SIG-M5 treated with dmso at 0.1 percent for 504 hours (cell line): ENCODE measurements at regions not wholly inside any gene's neighbourhood (a gene's known extent, or its start where the extent isn't known, plus 50 kb on each side); places are given as distances from the start of the nearest gene placed in this dataset.
"Not testable (repeated sequence)": the region's sequence is repeated elsewhere in the genome, so short reads cannot be mapped to it uniquely, and the experiment has no call there.

Experiments
- DNase-seq: peaks from one replicate; lab custom pipeline; 2025; ENCODE audit not compliant: unreplicated experiment; lab: John Stamatoyannopoulos, UW

- DNase-seq, result no peak
These were observed 855.5 kb upstream of the POM121L12 start for GRCh38 chr7:52179934-52180333.

GRCh38 chr7:52168085-52168484 is 851.5 kb upstream of the COBL start:
- DNase-seq, result no peak

- DNase-seq, result no peak
These were observed 846.7 kb upstream of the COBL start for GRCh38 chr7:52163311-52163710.

GRCh38 chr7:52161483-52161882 is 844.9 kb upstream of the COBL start:
- no peak for DNase-seq

GRCh38 chr7:52159421-52159820 is 842.8 kb upstream of the COBL start:
- DNase-seq, result not testable (repeated sequence)

GRCh38 chr7:52154382-52154781 is 837.8 kb upstream of the COBL start:
- peak; percentile 0 for DNase-seq

- DNase-seq, result no peak
These were observed 835.0 kb upstream of the COBL start for GRCh38 chr7:52151559-52151958.

GRCh38 chr7:52150952-52151351 is 834.3 kb upstream of the COBL start:
- no peak for DNase-seq

GRCh38 chr7:52146871-52147634 is 830.4 kb upstream of the COBL start:
- no peak for DNase-seq

GRCh38 chr7:52143219-52143618 is 826.6 kb upstream of the COBL start:
- no peak for DNase-seq

GRCh38 chr7:52140851-52141250 is 824.2 kb upstream of the COBL start:
- DNase-seq, result no peak

GRCh38 chr7:52135403-52135802 is 818.8 kb upstream of the COBL start:
- no peak for DNase-seq

- no peak for DNase-seq
These were observed 812.7 kb upstream of the COBL start for GRCh38 chr7:52129278-52129677.

- DNase-seq, result no peak
These were observed 804.3 kb upstream of the COBL start for GRCh38 chr7:52120912-52121311.

- DNase-seq, result no peak
These were observed 802.9 kb upstream of the COBL start for GRCh38 chr7:52119537-52119936.

- DNase-seq, result no peak
These were observed 797.9 kb upstream of the COBL start for GRCh38 chr7:52114509-52114908.

GRCh38 chr7:52114056-52114455 is 797.4 kb upstream of the COBL start:
- no peak for DNase-seq

GRCh38 chr7:52107355-52107754 is 790.7 kb upstream of the COBL start:
- no peak for DNase-seq

- no peak for DNase-seq
These were observed 779.3 kb upstream of the COBL start for GRCh38 chr7:52095861-52096260.

- no peak for DNase-seq
These were observed 775.4 kb upstream of the COBL start for GRCh38 chr7:52091996-52092395.

GRCh38 chr7:52091101-52091500 is 774.5 kb upstream of the COBL start:
- no peak for DNase-seq

GRCh38 chr7:52088008-52088901 is 771.6 kb upstream of the COBL start:
- no peak for DNase-seq
